ENCODE measurements at regions not wholly inside any gene's neighbourhood (a gene's known extent, or its start where the extent isn't known, plus 50 kb on each side); places are given as distances from the start of the nearest gene placed in this dataset.

DNA sequence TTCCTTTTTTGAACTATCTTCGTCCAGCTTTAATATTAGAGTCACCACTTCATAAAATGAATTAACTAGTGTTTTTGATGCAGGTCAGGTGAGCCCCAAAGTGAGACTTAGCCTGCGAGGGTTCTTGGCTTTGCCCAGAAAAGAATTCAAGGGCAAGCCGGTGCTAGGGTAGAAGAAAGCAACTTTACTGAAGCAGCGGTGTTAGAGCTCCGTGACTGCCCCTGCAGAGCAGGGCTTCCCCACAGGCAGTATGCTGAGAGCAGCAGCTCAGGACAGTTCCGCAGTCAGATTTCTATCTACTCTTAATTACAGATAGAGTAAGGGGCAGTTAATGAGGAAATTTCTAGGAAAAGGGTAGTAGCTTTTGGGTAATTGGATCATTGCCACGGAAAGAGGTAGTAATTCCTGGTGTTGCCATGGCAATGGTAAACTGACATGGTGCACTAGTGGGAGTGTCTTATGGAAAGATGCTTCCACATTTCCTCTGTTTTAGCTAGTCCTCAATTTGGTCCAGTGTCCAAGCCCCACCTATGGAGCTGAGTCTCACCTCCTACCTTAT is 432.2 kb upstream of the ZNF507 start:
- TF ChIP-seq, protein P1, sequence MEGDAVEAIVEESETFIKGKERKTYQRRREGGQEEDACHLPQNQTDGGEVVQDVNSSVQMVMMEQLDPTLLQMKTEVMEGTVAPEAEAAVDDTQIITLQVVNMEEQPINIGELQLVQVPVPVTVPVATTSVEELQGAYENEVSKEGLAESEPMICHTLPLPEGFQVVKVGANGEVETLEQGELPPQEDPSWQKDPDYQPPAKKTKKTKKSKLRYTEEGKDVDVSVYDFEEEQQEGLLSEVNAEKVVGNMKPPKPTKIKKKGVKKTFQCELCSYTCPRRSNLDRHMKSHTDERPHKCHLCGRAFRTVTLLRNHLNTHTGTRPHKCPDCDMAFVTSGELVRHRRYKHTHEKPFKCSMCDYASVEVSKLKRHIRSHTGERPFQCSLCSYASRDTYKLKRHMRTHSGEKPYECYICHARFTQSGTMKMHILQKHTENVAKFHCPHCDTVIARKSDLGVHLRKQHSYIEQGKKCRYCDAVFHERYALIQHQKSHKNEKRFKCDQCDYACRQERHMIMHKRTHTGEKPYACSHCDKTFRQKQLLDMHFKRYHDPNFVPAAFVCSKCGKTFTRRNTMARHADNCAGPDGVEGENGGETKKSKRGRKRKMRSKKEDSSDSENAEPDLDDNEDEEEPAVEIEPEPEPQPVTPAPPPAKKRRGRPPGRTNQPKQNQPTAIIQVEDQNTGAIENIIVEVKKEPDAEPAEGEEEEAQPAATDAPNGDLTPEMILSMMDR (IDR thresholded peaks at IDR 0.05; ENCODE audit: borderline replicate concordance, extremely low read depth, insufficient read depth): no peak
- DNase-seq (peak in 1 of 5 donors; percentile 13), FAIRE-seq (no peak)
- H3K4me1 ChIP-seq (ENCODE audit: control insufficient read depth in 2 of 3, insufficient read depth in 2 of 3, low read depth in 1 of 3, low read length in 3 of 3): no peaks in the 10 kb centered on the region
- H3K9ac ChIP-seq (ENCODE audit: low read length in 3 of 3): no peak overlapping the region
- no peaks in the 10 kb centered on the region for H3K9me3 ChIP-seq (ENCODE audit: control insufficient read depth in 2 of 3, insufficient read depth in 1 of 3, low read length in 3 of 3)
- H3K27me3 ChIP-seq (ENCODE audit: control insufficient read depth, insufficient read depth, low read length): no peaks in the 10 kb centered on the region
- no peaks in the 10 kb centered on the region for H3K36me3 ChIP-seq (ENCODE audit: control insufficient read depth in 2 of 3, insufficient read depth in 3 of 3, low read length in 3 of 3)
- H3K4me3 ChIP-seq (ENCODE audit: low read length in 3 of 3): no peak overlapping the region
- no peak overlapping the region for H3K27ac ChIP-seq (ENCODE audit: low read depth in 2 of 2, low read length in 2 of 2)
- intact Hi-C loops (cut with DNase I): no loop called here

DNA sequence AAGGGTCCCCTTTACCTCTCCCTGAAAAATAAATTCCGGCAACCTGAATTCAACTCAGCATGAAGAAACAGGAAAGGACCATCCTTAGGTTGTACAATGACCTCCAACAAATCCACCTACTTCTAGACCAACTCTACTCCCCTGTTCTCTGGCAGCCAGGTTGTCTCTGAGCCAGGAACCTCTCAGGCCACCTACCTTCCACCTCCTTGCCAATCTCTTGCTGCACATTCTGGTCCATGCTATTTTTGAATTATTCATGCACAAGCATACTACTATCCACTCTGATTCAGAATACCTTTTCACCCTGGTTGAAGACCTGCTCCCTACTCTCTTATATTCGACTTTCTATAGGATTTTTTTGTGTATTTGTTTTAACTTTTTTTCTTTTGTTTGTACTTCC is 415.0 kb upstream of the ZNF507 start:
- TF ChIP-seq, protein P1 (IDR thresholded peaks at IDR 0.05; ENCODE audit: borderline replicate concordance, extremely low read depth, insufficient read depth): no peak
- FAIRE-seq (no peak), DNase-seq (no peak)
- H3K27me3 ChIP-seq (ENCODE audit: control insufficient read depth, insufficient read depth, low read length): no peaks in the 10 kb centered on the region
- H3K27ac ChIP-seq (ENCODE audit: low read depth in 2 of 2, low read length in 2 of 2): no peak overlapping the region
- intact Hi-C loops (cut with DNase I): no loop called here
- no peaks in the 10 kb centered on the region for H3K9me3 ChIP-seq (ENCODE audit: control insufficient read depth in 2 of 3, insufficient read depth in 1 of 3, low read length in 3 of 3)
- no peaks in the 10 kb centered on the region for H3K4me1 ChIP-seq (ENCODE audit: control insufficient read depth in 2 of 3, insufficient read depth in 2 of 3, low read depth in 1 of 3, low read length in 3 of 3)
- no peaks in the 10 kb centered on the region for H3K36me3 ChIP-seq (ENCODE audit: control insufficient read depth in 2 of 3, insufficient read depth in 3 of 3, low read length in 3 of 3)
- no peak overlapping the region for H3K9ac ChIP-seq (ENCODE audit: low read length in 3 of 3)
- no peak overlapping the region for H3K4me3 ChIP-seq (ENCODE audit: low read length in 3 of 3)

- no peaks in the 10 kb centered on the region for H3K36me3 ChIP-seq (ENCODE audit: control insufficient read depth in 2 of 3, insufficient read depth in 3 of 3, low read length in 3 of 3)
- H3K4me1 ChIP-seq (ENCODE audit: control insufficient read depth in 2 of 3, insufficient read depth in 2 of 3, low read depth in 1 of 3, low read length in 3 of 3): no peaks in the 10 kb centered on the region
- no peak overlapping the region for H3K9ac ChIP-seq (ENCODE audit: low read length in 3 of 3)
- DNase-seq (no peak), FAIRE-seq (no peak)
- intact Hi-C loops (cut with DNase I): no loop called here
- no peaks in the 10 kb centered on the region for H3K9me3 ChIP-seq (ENCODE audit: control insufficient read depth in 2 of 3, insufficient read depth in 1 of 3, low read length in 3 of 3)
- H3K27ac ChIP-seq (ENCODE audit: low read depth in 2 of 2, low read length in 2 of 2): no peak overlapping the region
- TF ChIP-seq, protein P1 (IDR thresholded peaks at IDR 0.05; ENCODE audit: borderline replicate concordance, extremely low read depth, insufficient read depth): no peak
- no peaks in the 10 kb centered on the region for H3K27me3 ChIP-seq (ENCODE audit: control insufficient read depth, insufficient read depth, low read length)
- H3K4me3 ChIP-seq (ENCODE audit: low read length in 3 of 3): no peak overlapping the region
Measured at GRCh38 chr19:31937983-31938382, 407.4 kb upstream of the ZNF507 start.

DNA sequence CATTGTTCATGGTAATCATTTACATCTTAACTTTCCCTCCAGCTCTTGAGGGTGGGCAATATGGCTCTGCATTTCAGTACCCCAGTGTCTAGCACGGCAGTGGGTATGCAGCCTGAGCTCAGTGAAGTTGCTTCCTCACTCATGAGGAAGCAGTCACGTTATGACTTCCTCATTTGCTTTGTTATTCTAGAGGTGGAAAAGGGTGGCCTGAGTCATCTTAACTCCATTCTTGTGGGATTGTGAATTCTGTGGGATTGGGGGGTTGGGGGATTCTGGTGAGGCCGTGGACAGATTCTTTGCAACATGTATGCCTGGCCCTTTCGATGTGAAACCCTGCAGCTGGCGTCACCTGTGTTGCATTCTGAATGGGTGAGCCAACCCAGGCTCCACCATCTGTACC is 406.7 kb upstream of the ZNF507 start:
- no peak overlapping the region for H3K9ac ChIP-seq (ENCODE audit: low read length in 3 of 3)
- no peaks in the 10 kb centered on the region for H3K9me3 ChIP-seq (ENCODE audit: control insufficient read depth in 2 of 3, insufficient read depth in 1 of 3, low read length in 3 of 3)
- H3K27ac ChIP-seq (ENCODE audit: low read depth in 2 of 2, low read length in 2 of 2): no peak overlapping the region
- H3K27me3 ChIP-seq (ENCODE audit: control insufficient read depth, insufficient read depth, low read length): no peaks in the 10 kb centered on the region
- TF ChIP-seq, protein P1 (IDR thresholded peaks at IDR 0.05; ENCODE audit: borderline replicate concordance, extremely low read depth, insufficient read depth): no peak
- DNase-seq (no peak), FAIRE-seq (no peak)
- no peaks in the 10 kb centered on the region for H3K36me3 ChIP-seq (ENCODE audit: control insufficient read depth in 2 of 3, insufficient read depth in 3 of 3, low read length in 3 of 3)
- H3K4me3 ChIP-seq (ENCODE audit: low read length in 3 of 3): no peak overlapping the region
- H3K4me1 ChIP-seq (ENCODE audit: control insufficient read depth in 2 of 3, insufficient read depth in 2 of 3, low read depth in 1 of 3, low read length in 3 of 3): no peaks in the 10 kb centered on the region
- intact Hi-C loops (cut with DNase I): no loop called here

Measured in kidney (tissue), 13 donors.